Neutrophil (primary cell): ENCODE measurements at regions not wholly inside any gene's neighbourhood (a gene's known extent, or its start where the extent isn't known, plus 50 kb on each side); places are given as distances from the start of the nearest gene placed in this dataset.

Source experiments
- H3K27ac ChIP-seq: fragments of 200-600 bp; sonication (generic); 2 replicates; pipeline ENCODE4 v1.5.1; 2016; ENCODE audit warnings: mild to moderate bottlenecking, moderate library complexity
- H3K27me3 ChIP-seq: fragments of 200-600 bp; sonication (generic); 2 replicates; pipeline ENCODE4 v1.6.0; 2016; ENCODE audit warnings: mild to moderate bottlenecking
- H3K36me3 ChIP-seq: fragments of 200-600 bp; sonication (generic); 2 replicates; pipeline ENCODE4 v1.5.1; 2017
- H3K4me1 ChIP-seq, 2 experiments: fragments of 200-600 bp in 1 of 2; sonication (generic) in 1 of 2; 1 replicate in 1 of 2; 2 replicates in 1 of 2; pipeline versions ENCODE4 v1.5.1 to v1.6.1; 2013 to 2016; ENCODE audit warnings: low read depth in 1 of 2, low read length in 1 of 2, mild to moderate bottlenecking in 1 of 2, moderate library complexity in 1 of 2; ENCODE audit not compliant: control insufficient read depth in 1 of 2, insufficient read depth in 1 of 2
- H3K4me3 ChIP-seq, 2 experiments: fragments of 200-600 bp in 1 of 2; sonication (generic) in 1 of 2; 1 replicate in 1 of 2; 2 replicates in 1 of 2; pipeline ENCODE4 v1.5.1; 2013 to 2016; ENCODE audit warnings: low read depth in 1 of 2, low read length in 1 of 2, mild to moderate bottlenecking in 1 of 2, moderate library complexity in 1 of 2
- H3K9me3 ChIP-seq: fragments of 200-600 bp; sonication (generic); 2 replicates; pipeline ENCODE4 v1.5.1; 2016
- TF ChIP-seq, protein P1 (sequence below): fragments of 200-600 bp; sonication (generic); IDR thresholded peaks from 2 replicates; pipeline ENCODE4 v1.5.1; 2016; ENCODE audit warnings: antibody characterized with exemption

DNA sequence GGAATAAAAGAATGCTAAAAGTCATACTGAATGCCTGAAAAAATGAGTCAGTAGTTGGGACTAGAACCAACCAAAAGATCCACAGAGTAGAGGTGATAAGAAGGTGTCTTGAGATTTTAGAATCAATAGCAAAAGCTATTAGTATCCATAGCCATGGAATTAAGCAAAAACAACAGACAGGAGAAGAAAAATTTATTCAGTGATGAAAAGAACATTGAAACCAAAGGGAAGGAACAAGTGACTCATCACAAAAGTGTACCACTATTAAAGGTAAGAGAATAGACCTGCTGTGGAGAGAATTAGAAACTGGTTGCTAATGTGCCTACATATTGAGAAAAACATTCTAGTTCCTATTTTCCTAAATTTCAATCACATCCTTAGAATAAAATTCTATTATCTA, 182.0 kb upstream of the NEIL3 start:
- H3K9me3 ChIP-seq: peaks cover 9% of the 10 kb centered on the region
- H3K27me3 ChIP-seq: no peaks in the 10 kb centered on the region
- TF ChIP-seq, protein P1, sequence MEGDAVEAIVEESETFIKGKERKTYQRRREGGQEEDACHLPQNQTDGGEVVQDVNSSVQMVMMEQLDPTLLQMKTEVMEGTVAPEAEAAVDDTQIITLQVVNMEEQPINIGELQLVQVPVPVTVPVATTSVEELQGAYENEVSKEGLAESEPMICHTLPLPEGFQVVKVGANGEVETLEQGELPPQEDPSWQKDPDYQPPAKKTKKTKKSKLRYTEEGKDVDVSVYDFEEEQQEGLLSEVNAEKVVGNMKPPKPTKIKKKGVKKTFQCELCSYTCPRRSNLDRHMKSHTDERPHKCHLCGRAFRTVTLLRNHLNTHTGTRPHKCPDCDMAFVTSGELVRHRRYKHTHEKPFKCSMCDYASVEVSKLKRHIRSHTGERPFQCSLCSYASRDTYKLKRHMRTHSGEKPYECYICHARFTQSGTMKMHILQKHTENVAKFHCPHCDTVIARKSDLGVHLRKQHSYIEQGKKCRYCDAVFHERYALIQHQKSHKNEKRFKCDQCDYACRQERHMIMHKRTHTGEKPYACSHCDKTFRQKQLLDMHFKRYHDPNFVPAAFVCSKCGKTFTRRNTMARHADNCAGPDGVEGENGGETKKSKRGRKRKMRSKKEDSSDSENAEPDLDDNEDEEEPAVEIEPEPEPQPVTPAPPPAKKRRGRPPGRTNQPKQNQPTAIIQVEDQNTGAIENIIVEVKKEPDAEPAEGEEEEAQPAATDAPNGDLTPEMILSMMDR: no peak
- no peaks in the 10 kb centered on the region for H3K4me1 ChIP-seq
- no peaks in the 10 kb centered on the region for H3K36me3 ChIP-seq
- H3K27ac ChIP-seq: no peak overlapping the region
- H3K4me3 ChIP-seq: no peak overlapping the region

DNA sequence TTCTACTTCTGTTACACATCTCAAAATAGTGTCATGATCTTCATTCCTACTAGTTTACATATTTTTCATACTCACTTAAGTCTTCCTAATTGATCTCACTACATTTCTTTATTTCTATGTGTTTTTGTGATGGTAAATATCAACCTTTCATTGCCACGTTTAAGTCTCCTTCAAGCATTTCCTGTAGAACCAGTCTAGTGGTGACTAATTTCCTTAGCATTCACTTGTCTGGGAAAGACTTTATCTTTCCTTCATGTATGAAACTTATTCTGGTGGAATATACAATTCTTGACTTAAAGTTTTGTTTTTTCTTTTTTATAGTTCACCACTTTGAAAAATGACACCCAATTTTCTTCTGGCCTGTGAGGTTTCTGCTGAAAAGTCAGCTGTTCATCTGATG, 181.4 kb upstream of the NEIL3 start:
- Histone ChIP-seq H3K27ac (no peak overlapping the region), H3K36me3 (no peaks in the 10 kb centered on the region), H3K27me3 (no peaks in the 10 kb centered on the region), H3K4me3 (no peak overlapping the region), H3K4me1 (no peaks in the 10 kb centered on the region), H3K9me3 (peaks cover 9% of the 10 kb centered on the region)
- TF ChIP-seq, protein P1: no peak

DNA sequence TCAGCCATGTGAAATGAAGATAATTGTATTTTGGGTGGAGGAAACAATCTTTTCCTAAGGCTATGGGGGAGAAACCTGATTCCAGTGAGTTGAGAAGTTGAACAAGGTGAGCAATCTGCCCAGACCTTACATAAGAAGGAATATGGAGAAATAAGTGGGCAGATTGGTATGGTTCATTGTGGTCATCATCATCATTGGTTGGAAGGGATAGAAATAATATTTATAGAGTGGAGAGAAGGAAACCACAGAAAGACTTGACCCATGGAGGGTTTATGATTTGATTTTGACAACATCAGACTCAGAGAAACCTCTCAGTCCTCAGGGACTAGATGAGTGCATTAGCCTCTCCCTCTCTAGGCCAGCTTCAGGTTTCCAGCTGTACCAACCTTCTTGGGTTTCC, 177.9 kb upstream of the NEIL3 start:
- peaks cover 9% of the 10 kb centered on the region for H3K9me3 ChIP-seq
- H3K27ac ChIP-seq: no peak overlapping the region
- no peaks in the 10 kb centered on the region for H3K36me3 ChIP-seq
- H3K4me3 ChIP-seq: no peak overlapping the region
- TF ChIP-seq, protein P1: no peak
- H3K4me1 ChIP-seq: no peaks in the 10 kb centered on the region
- no peaks in the 10 kb centered on the region for H3K27me3 ChIP-seq

DNA sequence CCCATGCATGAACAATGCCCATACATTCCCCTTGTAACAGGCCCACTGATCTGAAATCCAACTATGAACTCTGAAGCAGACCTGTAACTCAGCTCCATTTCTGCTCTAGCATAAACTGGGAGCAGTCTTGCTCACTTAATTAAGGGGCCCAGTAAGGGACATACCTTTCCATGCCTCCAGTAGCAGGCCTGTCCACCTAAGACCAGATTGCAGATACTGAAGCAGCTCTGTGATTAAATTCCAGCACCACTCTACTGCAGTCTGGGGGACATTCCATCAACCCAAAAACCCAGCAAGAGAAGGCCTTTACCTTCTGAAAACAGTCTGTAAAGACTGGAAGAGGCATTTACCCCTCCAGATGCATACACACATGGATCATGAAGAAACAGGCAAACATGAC, 162.0 kb upstream of the NEIL3 start:
- Histone ChIP-seq H3K27me3 (no peaks in the 10 kb centered on the region), H3K4me3 (no peak overlapping the region), H3K27ac (no peak overlapping the region), H3K4me1 (no peaks in the 10 kb centered on the region), H3K9me3 (no peaks in the 10 kb centered on the region), H3K36me3 (no peaks in the 10 kb centered on the region)
- TF ChIP-seq, protein P1: no peak

DNA sequence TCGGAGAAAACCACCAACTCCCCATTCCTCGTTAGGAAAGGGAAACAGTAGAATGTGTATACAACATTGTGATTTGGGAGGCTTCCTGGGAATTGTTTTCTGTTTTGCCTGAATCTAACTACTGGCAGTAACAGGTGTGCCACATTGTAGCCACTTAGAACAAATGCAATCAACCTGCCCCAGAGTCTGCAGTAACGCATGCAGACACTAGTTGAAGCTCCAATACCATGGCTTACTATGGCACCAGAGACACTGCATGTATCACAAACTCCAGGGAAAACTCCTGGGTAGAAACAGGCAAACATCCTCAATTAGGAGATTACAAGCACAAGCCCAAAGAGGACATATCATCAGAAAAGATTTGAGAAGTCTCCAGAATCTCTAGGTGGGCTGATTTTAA, 154.2 kb upstream of the NEIL3 start:
- Histone ChIP-seq H3K27me3 (no peaks in the 10 kb centered on the region), H3K4me1 (no peaks in the 10 kb centered on the region), H3K9me3 (no peaks in the 10 kb centered on the region), H3K4me3 (no peak overlapping the region), H3K36me3 (no peaks in the 10 kb centered on the region), H3K27ac (no peak overlapping the region)
- TF ChIP-seq, protein P1: no peak

DNA sequence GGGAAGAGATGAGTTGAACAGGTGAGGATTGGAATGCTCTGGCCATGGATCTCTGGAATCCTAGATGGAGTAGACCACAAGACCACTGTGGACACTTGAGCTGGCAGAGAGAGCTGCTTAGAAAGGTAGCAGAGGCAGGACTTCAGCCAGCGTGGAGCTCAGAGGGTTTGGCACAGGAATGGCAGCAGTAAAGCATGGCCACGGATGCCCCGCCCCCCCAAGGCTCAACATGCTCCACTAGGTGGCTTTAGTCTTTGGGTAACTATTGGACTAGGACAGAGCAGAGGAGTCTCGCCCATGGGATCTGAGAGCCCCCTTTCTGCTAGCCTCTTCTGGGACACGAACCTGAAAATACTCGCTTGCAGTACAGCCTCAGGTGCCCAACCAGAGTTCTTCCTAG, 150.1 kb upstream of the NEIL3 start:
- Histone ChIP-seq H3K4me3 (no peak overlapping the region), H3K4me1 (no peaks in the 10 kb centered on the region), H3K36me3 (no peaks in the 10 kb centered on the region), H3K27ac (no peak overlapping the region), H3K27me3 (no peaks in the 10 kb centered on the region), H3K9me3 (no peaks in the 10 kb centered on the region)
- TF ChIP-seq, protein P1: no peak
